Lower lobe of right lung (tissue), 2 donors: ENCODE measurements at regions not wholly inside any gene's neighbourhood (a gene's known extent, or its start where the extent isn't known, plus 50 kb on each side); places are given as distances from the start of the nearest gene placed in this dataset.

Source experiments
- ATAC-seq, 2 donors: fragments of 200-7000 bp; cut with Tn5 transposase; one replicate each; pipeline ENCODE4 v1.9.1; 2020 to 2022; ENCODE audit warnings: mild to moderate bottlenecking in 2 of 2, moderate library complexity in 2 of 2
- DNase-seq: peaks from one replicate; pipeline ENCODE4 v3.0.0-alpha.2; 2020
- H3K27ac ChIP-seq: fragments of 200-600 bp; one replicate; pipeline ENCODE4 v1.8.0; 2022
- H3K27me3 ChIP-seq: fragments of 200-600 bp; one replicate; pipeline ENCODE4 v1.8.0; 2022; ENCODE audit warnings: low read depth
- H3K36me3 ChIP-seq: fragments of 200-600 bp; one replicate; pipeline ENCODE4 v1.8.0; 2022; ENCODE audit warnings: mild to moderate bottlenecking
- H3K4me1 ChIP-seq: fragments of 200-600 bp; one replicate; pipeline ENCODE4 v1.8.0; 2022
- H3K4me3 ChIP-seq: fragments of 200-600 bp; one replicate; pipeline ENCODE4 v1.8.0; 2022; ENCODE audit warnings: mild to moderate bottlenecking
- H3K9me3 ChIP-seq: fragments of 200-600 bp; one replicate; pipeline ENCODE4 v1.8.0; 2022
- CTCF ChIP-seq: fragments of 200-600 bp; IDR thresholded peaks from one replicate; pipeline ENCODE4 v1.8.0; 2022; ENCODE audit warnings: antibody characterized with exemption, mild to moderate bottlenecking
- intact Hi-C: fragments of 100-400 bp; cut with DNase I; formaldehyde crosslinking; loops from one replicate; pipeline ENCODE4 v1.11.0; 2022
- donor health status: DM: no; HTN: yes; CAD: no; lungs with severe emphysema.

- DNase-seq: no peak
- H3K4me1 ChIP-seq: no peaks in the 10 kb centered on the region
- no peaks in the 10 kb centered on the region for H3K27me3 ChIP-seq
- intact Hi-C loops: no loop called here
- no peaks in the 10 kb centered on the region for H3K9me3 ChIP-seq
- TF ChIP-seq CTCF: no peak
- no peak for ATAC-seq
- no peaks in the 10 kb centered on the region for H3K36me3 ChIP-seq
- H3K4me3 ChIP-seq: no peak overlapping the region
- no peak overlapping the region for H3K27ac ChIP-seq
These were observed 298.6 kb upstream of the ADAMTS5 start for GRCh38 chr21:27265492-27265891.

- ATAC-seq: no peak
- Histone ChIP-seq H3K27me3 (no peaks in the 10 kb centered on the region), H3K27ac (no peak overlapping the region), H3K36me3 (no peaks in the 10 kb centered on the region), H3K9me3 (no peaks in the 10 kb centered on the region), H3K4me1 (no peaks in the 10 kb centered on the region), H3K4me3 (no peak overlapping the region)
- no peak for TF ChIP-seq CTCF
- intact Hi-C loops: no loop called here
- no peak for DNase-seq
These were observed 294.8 kb upstream of the ADAMTS5 start for GRCh38 chr21:27261676-27262075.

- TF ChIP-seq CTCF: no peak
- ATAC-seq (no peak), DNase-seq (no peak)
- Histone ChIP-seq H3K27me3 (no peaks in the 10 kb centered on the region), H3K36me3 (no peaks in the 10 kb centered on the region), H3K27ac (no peak overlapping the region), H3K4me3 (no peak overlapping the region), H3K9me3 (no peaks in the 10 kb centered on the region), H3K4me1 (no peaks in the 10 kb centered on the region)
- intact Hi-C loops: no loop called here
These were observed 293.8 kb upstream of the ADAMTS5 start for GRCh38 chr21:27260728-27261127.

- DNase-seq (no peak), ATAC-seq (no peak)
- no peaks in the 10 kb centered on the region for H3K36me3 ChIP-seq
- no peak overlapping the region for H3K4me3 ChIP-seq
- no peak overlapping the region for H3K27ac ChIP-seq
- TF ChIP-seq CTCF: no peak
- intact Hi-C loops: no loop called here
- no peaks in the 10 kb centered on the region for H3K27me3 ChIP-seq
- no peaks in the 10 kb centered on the region for H3K4me1 ChIP-seq
- no peaks in the 10 kb centered on the region for H3K9me3 ChIP-seq
These were observed 292.0 kb upstream of the ADAMTS5 start for GRCh38 chr21:27258742-27259448.

GRCh38 chr21:27257908-27258556 is 291.1 kb upstream of the ADAMTS5 start:
- Histone ChIP-seq H3K9me3 (no peaks in the 10 kb centered on the region), H3K27ac (no peak overlapping the region), H3K27me3 (no peaks in the 10 kb centered on the region), H3K4me3 (no peak overlapping the region), H3K4me1 (no peaks in the 10 kb centered on the region), H3K36me3 (no peaks in the 10 kb centered on the region)
- TF ChIP-seq CTCF: no peak
- no peak for ATAC-seq
- intact Hi-C loops: no loop called here
- DNase-seq: no peak
